H1 (cell line): ENCODE measurements at regions not wholly inside any gene's neighbourhood (a gene's known extent, or its start where the extent isn't known, plus 50 kb on each side); places are given as distances from the start of the nearest gene placed in this dataset.

Experiments used
- CTCF ChIA-PET: fragments of 300-600 bp; sonication (Branson Sonifier 250); formaldehyde crosslinking; loops from one replicate; lab custom pipeline; 2021; ENCODE audit not compliant: partially characterized antibody; lab: Charles Lee
- POLR2A ChIA-PET: fragments of 300-600 bp; sonication (Branson Sonifier 250); formaldehyde crosslinking; loops from one replicate; lab custom pipeline; 2021; ENCODE audit warnings: inconsistent platforms; ENCODE audit not compliant: partially characterized antibody; lab: Charles Lee
- DNase-seq, 2 experiments: peaks; one replicate each; pipeline versions ENCODE4 v3.0.0 to v3.0.0-alpha.2; 2010 to 2022; ENCODE audit warnings: low spot score in 2 of 2, low read depth in 1 of 2, mixed read lengths in 1 of 2
- FAIRE-seq: peaks from 2 replicates; lab custom pipeline; 2011; peaks lifted over from hg19 to GRCh38; lab: Jason Lieb, UNC
- H2AFZ ChIP-seq: 2 replicates; pipeline ENCODE4 v1.8.1; 2012; ENCODE audit warnings: low read length, inconsistent platforms
- H2AK5ac ChIP-seq: 2 replicates; pipeline ENCODE4 v1.6.1; 2013; ENCODE audit warnings: low read depth, low read length
- H2BK120ac ChIP-seq: replicated peaks from 2 replicates; pipeline ENCODE3; 2013; ENCODE audit warnings: low read depth, low read length, inconsistent platforms
- H2BK12ac ChIP-seq: 2 replicates; pipeline ENCODE4 v1.6.1; 2013; ENCODE audit warnings: low read depth, low read length
- H2BK15ac ChIP-seq: 2 replicates; pipeline ENCODE4 v1.6.1; 2013; ENCODE audit warnings: low read length
- H2BK20ac ChIP-seq: 2 replicates; pipeline ENCODE4 v1.6.1; 2013; ENCODE audit warnings: low read length
- H2BK5ac ChIP-seq: 2 replicates; pipeline ENCODE4 v1.6.1; 2013; ENCODE audit warnings: low read depth, low read length
- H3K14ac ChIP-seq: 2 replicates; pipeline ENCODE4 v1.6.1; 2013; ENCODE audit warnings: inconsistent platforms; ENCODE audit not compliant: insufficient read length
- H3K18ac ChIP-seq: 2 replicates; pipeline ENCODE4 v1.6.1; 2013; ENCODE audit warnings: low read length; ENCODE audit errors: extremely low read depth
- H3K23ac ChIP-seq: 2 replicates; pipeline ENCODE4 v1.6.1; 2013; ENCODE audit warnings: inconsistent platforms; ENCODE audit not compliant: insufficient read length
- H3K23me2 ChIP-seq: 2 replicates; pipeline ENCODE4 v1.6.1; 2013; ENCODE audit warnings: low read depth, low read length
- H3K27ac ChIP-seq: 2 replicates; pipeline ENCODE4 v1.6.1; 2011; ENCODE audit warnings: low read depth, low read length, inconsistent platforms
- H3K27me3 ChIP-seq, 4 experiments: replicated peaks in 1 of 4; 1 replicate in 1 of 4; 2 replicates in 3 of 4; pipeline versions ENCODE4 v1.6.1 to v1.8.1; 2011 to 2013; ENCODE audit warnings: low read length in 3 of 4, mild to moderate bottlenecking in 3 of 4, inconsistent platforms in 2 of 4, mixed read lengths in 2 of 4, moderate library complexity in 1 of 4; ENCODE audit not compliant: control insufficient read depth in 3 of 4, insufficient read depth in 3 of 4; ENCODE audit errors: extremely low read depth in 1 of 4
- H3K36me3 ChIP-seq, 4 experiments: 2 replicates each; pipeline versions ENCODE4 v1.6.1 to v1.8.1; 2011 to 2013; ENCODE audit warnings: mild to moderate bottlenecking in 4 of 4, low read length in 3 of 4, moderate library complexity in 2 of 4, control low read depth in 1 of 4, inconsistent platforms in 1 of 4; ENCODE audit not compliant: insufficient read depth in 4 of 4, control insufficient read depth in 2 of 4
- H3K4ac ChIP-seq: replicated peaks from 2 replicates; pipeline ENCODE3; 2013; ENCODE audit warnings: low read length, low read depth, mixed read lengths, inconsistent platforms; ENCODE audit not compliant: insufficient read length
- H3K4me1 ChIP-seq, 4 experiments: replicated peaks in 1 of 4; 1 replicate in 1 of 4; 2 replicates in 3 of 4; pipeline versions ENCODE4 v1.6.1 to v1.8.1; 2011 to 2013; ENCODE audit warnings: low read length in 3 of 4, inconsistent platforms in 2 of 4, mixed read lengths in 1 of 4; ENCODE audit not compliant: insufficient read depth in 4 of 4, control insufficient read depth in 3 of 4
- H3K4me2 ChIP-seq, 2 experiments: 2 replicates each; pipeline versions ENCODE4 v1.6.1 to v1.8.1; 2011 to 2013; ENCODE audit warnings: low read depth in 2 of 2, low read length in 2 of 2, control low read depth in 1 of 2, inconsistent platforms in 1 of 2, mild to moderate bottlenecking in 1 of 2; ENCODE audit not compliant: insufficient read depth in 1 of 2
- H3K4me3 ChIP-seq, 4 experiments: fragments of 200-600, 300-600 bp in 1 of 4; sonication (generic), shearing (Covaris generic), sonication (Bioruptor Twin) in 1 of 4; 2 replicates each; pipeline versions ENCODE4 v1.5.1 to v1.8.1; 2011 to 2016; ENCODE audit warnings: low read length in 4 of 4, low read depth in 3 of 4, control low read depth in 2 of 4, inconsistent platforms in 2 of 4, mild to moderate bottlenecking in 2 of 4, mixed read lengths in 1 of 4, moderate library complexity in 1 of 4; ENCODE audit not compliant: insufficient read depth in 2 of 4; ENCODE audit errors: extremely low read depth in 1 of 4
- H3K56ac ChIP-seq: replicated peaks from 2 replicates; pipeline ENCODE3; 2013; ENCODE audit warnings: low read depth, mild to moderate bottlenecking, mixed read lengths, low read length, inconsistent platforms; ENCODE audit not compliant: insufficient read length
- H3K79me1 ChIP-seq: 2 replicates; pipeline ENCODE4 v1.6.1; 2013; ENCODE audit warnings: low read depth, low read length, control low read depth
- H3K79me2 ChIP-seq, 2 experiments: 2 replicates each; pipeline versions ENCODE4 v1.6.1 to v1.8.1; 2012 to 2013; ENCODE audit warnings: low read length in 2 of 2, mild to moderate bottlenecking in 2 of 2, inconsistent platforms in 1 of 2; ENCODE audit not compliant: insufficient read depth in 2 of 2, control insufficient read depth in 1 of 2
- H3K9ac ChIP-seq, 4 experiments: replicated peaks in 1 of 4; 1 replicate in 1 of 4; 2 replicates in 3 of 4; pipeline versions ENCODE4 v1.6.1 to v1.8.1; 2011 to 2013; ENCODE audit warnings: low read depth in 3 of 4, low read length in 3 of 4, control low read depth in 2 of 4, mild to moderate bottlenecking in 2 of 4, moderate library complexity in 2 of 4, inconsistent platforms in 1 of 4; ENCODE audit errors: extremely low read depth in 1 of 4
- H3K9me3 ChIP-seq, 2 experiments: 2 replicates each; pipeline versions ENCODE4 v1.6.1 to v1.8.1; 2012 to 2013; ENCODE audit warnings: mild to moderate bottlenecking in 2 of 2, moderate library complexity in 2 of 2, control low read depth in 1 of 2, inconsistent platforms in 1 of 2, low read depth in 1 of 2, low read length in 1 of 2, mixed read lengths in 1 of 2; ENCODE audit not compliant: insufficient read depth in 2 of 2
- H4K20me1 ChIP-seq, 2 experiments: replicated peaks in 1 of 2; 2 replicates each; pipeline versions ENCODE3 to v1.8.1; 2011 to 2013; ENCODE audit warnings: inconsistent platforms in 2 of 2, low read length in 2 of 2, mild to moderate bottlenecking in 1 of 2; ENCODE audit not compliant: insufficient read depth in 2 of 2, control insufficient read depth in 1 of 2
- H4K5ac ChIP-seq: 2 replicates; pipeline ENCODE4 v1.6.1; 2013; ENCODE audit warnings: low read length, low read depth, mixed read lengths, inconsistent platforms; ENCODE audit not compliant: insufficient read length
- H4K8ac ChIP-seq: 2 replicates; pipeline ENCODE4 v1.8.0; 2013; ENCODE audit warnings: mild to moderate bottlenecking, moderate library complexity, low read length, inconsistent platforms; ENCODE audit not compliant: insufficient read depth; ENCODE audit errors: extremely low read depth
- H4K91ac ChIP-seq: replicated peaks from 2 replicates; pipeline ENCODE3; 2013; ENCODE audit warnings: low read length, mixed read lengths, inconsistent platforms; ENCODE audit not compliant: insufficient read length
- CTBP2 ChIP-seq: IDR thresholded peaks from 2 replicates; pipeline ENCODE4 v1.7.0; 2011; ENCODE audit warnings: borderline replicate concordance, mild to moderate bottlenecking, moderate library complexity, mixed read lengths, low read length; ENCODE audit not compliant: insufficient read depth, insufficient read length
- HDAC6 ChIP-seq: IDR thresholded peaks from one replicate; pipeline ENCODE4 v1.7.1; 2012; ENCODE audit warnings: low read depth, mild to moderate bottlenecking, inconsistent platforms, low read length, moderate library complexity
- JUN ChIP-seq: IDR thresholded peaks from 2 replicates; pipeline ENCODE4 v1.6.1; 2011; ENCODE audit warnings: low read depth, mild to moderate bottlenecking, improper control_type of control experiment, low read length
- SIN3A ChIP-seq, 2 experiments: IDR thresholded peaks in 1 of 2; conservative IDR thresholded peaks in 1 of 2; 2 replicates each; pipeline ENCODE4 v1.6.1; 2011 to 2012; ENCODE audit warnings: low read length in 2 of 2, improper control_type of control experiment in 1 of 2, low read depth in 1 of 2, mild to moderate bottlenecking in 1 of 2
- SIX5 ChIP-seq: IDR thresholded peaks from 2 replicates; pipeline ENCODE4 v1.6.1; 2011; ENCODE audit warnings: mild to moderate bottlenecking, low read depth, low read length
- USF2 ChIP-seq: IDR thresholded peaks from 2 replicates; pipeline ENCODE4 v1.6.1; 2011; ENCODE audit warnings: low read length, improper control_type of control experiment
- WGBS, 2 experiments: shearing (Covaris generic) in 1 of 2; methylation state at CpG; one replicate each; pipeline versions ENCODE4 v1.1.6 to v1.1.7; 2013 to 2015; ENCODE audit warnings: low lambda C conversion rate in 2 of 2, mixed read lengths in 2 of 2, inconsistent platforms in 1 of 2, low coverage in 1 of 2, missing lambda C conversion rate in 1 of 2; ENCODE audit not compliant: insufficient replicate concordance in 2 of 2, insufficient coverage in 1 of 2, insufficient read length in 1 of 2; ENCODE audit errors: extremely low coverage in 1 of 2, missing lambda C conversion rate in 1 of 2; 5-methylcytosine and 5-hydroxymethylcytosine counted together

DNA sequence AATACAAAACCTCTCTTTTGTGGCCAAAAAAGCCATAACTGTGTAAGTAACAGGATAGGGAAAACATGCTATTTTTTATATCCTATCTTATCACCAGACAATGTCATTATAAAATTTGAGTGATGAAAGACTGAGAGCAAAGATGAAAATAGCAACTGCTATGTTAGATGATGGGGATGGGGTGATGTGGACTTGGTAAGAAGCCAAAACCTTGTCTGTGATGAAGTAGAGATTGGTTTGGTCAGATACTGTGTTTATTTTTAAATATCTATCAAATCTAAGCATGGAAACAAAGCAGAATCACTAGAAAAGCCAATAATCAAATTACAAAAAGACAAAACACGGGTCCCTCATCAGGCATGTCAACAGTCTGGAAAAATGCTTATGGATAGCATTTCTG is 631.1 kb upstream of the NR5A2 start:
- Histone ChIP-seq H4K5ac (no peak overlapping the region), H2BK120ac (no peak overlapping the region), H3K4me3 (no peak overlapping the region), H3K4me2 (no peak overlapping the region), H3K79me2 (no peaks in the 10 kb centered on the region), H4K20me1 (no peaks in the 10 kb centered on the region), H3K4me1 (no peaks in the 10 kb centered on the region), H3K56ac (no peak overlapping the region), H4K91ac (no peak overlapping the region), H3K27ac (no peak overlapping the region), H3K14ac (no peak overlapping the region), H3K18ac (no peak overlapping the region), H3K9ac (no peak overlapping the region), H3K36me3 (no peaks in the 10 kb centered on the region), H2AK5ac (no peak overlapping the region), H3K23me2 (no peaks in the 10 kb centered on the region), H3K27me3 (no peaks in the 10 kb centered on the region), H2BK12ac (no peak overlapping the region), H2BK20ac (no peak overlapping the region), H2BK5ac (no peak overlapping the region), H3K23ac (no peak overlapping the region), H4K8ac (no peak overlapping the region), H3K9me3 (no peaks in the 10 kb centered on the region; a peak in 1 of 4 replicates), H2BK15ac (no peak overlapping the region), H3K79me1 (no peaks in the 10 kb centered on the region), H3K4ac (no peak overlapping the region), H2AFZ (no peak overlapping the region)
- no peak for FAIRE-seq
- CTCF ChIA-PET, result no interaction called here
- no peak for DNase-seq
- 79% methylated on average over 1 of the region's 1 CpG; no CpG with 5 or more reads in 1 of the 2 experiments for WGBS, 2 experiments
- no peak for TF ChIP-seq SIN3A (conservative IDR thresholded peaks at IDR 0.05 in 1 of 2, IDR thresholded peaks at IDR 0.05 in 1 of 2; ENCODE audit: low read depth in 1 of 2, low read length in 2 of 2)
- TF ChIP-seq CTBP2, result no peak
- TF ChIP-seq JUN, result no peak
- no peak for TF ChIP-seq HDAC6
- TF ChIP-seq SIX5, result no peak
- no peak for TF ChIP-seq USF2
- POLR2A ChIA-PET, result no interaction called here
